ENCODE measurements at regions not wholly inside any gene's neighbourhood (a gene's known extent, or its start where the extent isn't known, plus 50 kb on each side); places are given as distances from the start of the nearest gene placed in this dataset.

DNA sequence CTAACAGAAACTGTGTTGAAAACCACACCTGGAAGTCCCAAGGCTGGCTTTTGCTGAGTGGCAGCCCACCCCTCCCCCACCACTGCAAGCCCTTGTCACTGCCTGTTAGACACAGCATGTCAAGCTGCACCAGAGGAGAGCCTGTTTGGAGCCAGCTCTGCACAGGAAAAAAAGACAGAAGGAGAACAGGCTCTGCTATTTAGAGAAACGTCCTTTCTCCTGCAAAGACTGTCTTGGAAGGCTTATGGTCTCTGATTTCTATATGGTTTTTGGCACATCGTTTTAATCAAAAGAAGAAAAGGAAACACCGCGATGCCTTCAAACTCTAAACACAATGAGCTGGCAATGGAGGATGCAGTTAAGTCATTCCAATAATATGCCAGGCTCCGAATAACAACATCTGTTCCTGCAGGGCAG lies 275.5 kb downstream of the MAP2K4 start:
- no peak for DNase-seq

GRCh38 chr17:12301551-12301950 lies 280.9 kb downstream of the MAP2K4 start:
- DNase-seq, result no peak

DNA sequence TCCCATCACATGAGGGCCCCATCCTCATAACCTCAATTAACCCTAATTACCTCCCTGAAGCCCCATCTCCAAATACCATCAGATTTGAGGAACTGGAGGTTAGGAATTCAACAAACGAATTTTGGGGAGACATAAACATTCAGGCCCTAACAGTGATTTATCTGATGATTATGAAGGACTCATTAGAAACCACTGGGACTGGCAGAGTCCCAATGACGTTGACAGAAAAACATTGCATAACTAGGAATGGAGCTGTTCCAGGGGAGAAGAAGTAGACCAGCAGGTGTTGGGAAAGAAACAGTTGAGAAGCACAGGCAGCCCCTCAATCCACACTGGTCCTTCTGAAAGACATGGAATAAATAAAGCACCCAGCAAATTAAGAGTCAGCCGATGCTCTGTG lies 282.0 kb downstream of the MAP2K4 start:
- DNase-seq, result no peak

- DNase-seq, result no peak
Measured at GRCh38 chr17:12310811-12311210, 290.1 kb downstream of the MAP2K4 start.

DNA sequence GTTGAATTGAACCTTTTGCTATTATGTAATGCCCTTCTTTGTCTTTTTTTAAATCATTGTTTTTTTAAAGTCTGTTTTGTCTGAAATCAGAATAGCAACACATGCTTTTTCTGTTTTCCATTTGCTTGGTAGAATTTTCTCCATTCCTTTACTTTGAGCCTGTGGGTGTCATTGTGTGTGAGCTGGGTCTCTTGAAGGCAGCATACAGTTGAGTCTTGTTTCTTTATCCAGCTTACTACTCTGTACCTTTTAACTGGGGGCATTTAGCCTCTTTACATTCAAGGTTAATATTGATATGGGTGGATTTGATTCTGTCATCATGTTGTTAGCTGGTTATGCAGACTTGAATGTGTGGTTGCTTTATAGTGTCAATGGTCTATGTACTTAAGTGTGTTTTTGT lies 292.0 kb downstream of the MAP2K4 start:
- no peak for DNase-seq

- no peak for DNase-seq
Measured at GRCh38 chr17:12313786-12314185, 293.1 kb downstream of the MAP2K4 start.

DNA sequence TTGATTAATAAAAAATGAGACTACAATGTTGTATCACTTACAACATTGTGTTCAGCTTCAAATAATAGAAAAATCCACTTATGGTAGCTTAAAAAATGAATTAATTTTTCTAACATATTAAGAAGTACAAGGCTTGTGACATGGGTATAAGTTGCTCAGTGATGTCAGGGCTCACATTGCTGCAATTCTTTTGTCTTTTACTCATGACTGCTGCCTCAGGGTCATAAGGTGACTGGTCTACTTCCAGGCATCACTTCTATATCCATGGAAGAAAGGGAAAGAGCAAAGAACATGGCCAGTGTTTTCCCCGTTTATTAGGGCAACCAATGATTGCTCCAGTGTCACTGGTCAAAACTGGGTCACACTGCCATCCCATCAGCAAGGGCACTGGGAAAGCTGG lies 295.3 kb downstream of the MAP2K4 start:
- DNase-seq, result no peak

- no peak for DNase-seq
Measured at GRCh38 chr17:12318571-12319266, 298.0 kb downstream of the MAP2K4 start.

GRCh38 chr17:12320286-12320685 lies 299.6 kb downstream of the MAP2K4 start:
- no peak for DNase-seq

GRCh38 chr17:12328204-12328603 lies 307.5 kb downstream of the MAP2K4 start:
- no peak for DNase-seq

DNA sequence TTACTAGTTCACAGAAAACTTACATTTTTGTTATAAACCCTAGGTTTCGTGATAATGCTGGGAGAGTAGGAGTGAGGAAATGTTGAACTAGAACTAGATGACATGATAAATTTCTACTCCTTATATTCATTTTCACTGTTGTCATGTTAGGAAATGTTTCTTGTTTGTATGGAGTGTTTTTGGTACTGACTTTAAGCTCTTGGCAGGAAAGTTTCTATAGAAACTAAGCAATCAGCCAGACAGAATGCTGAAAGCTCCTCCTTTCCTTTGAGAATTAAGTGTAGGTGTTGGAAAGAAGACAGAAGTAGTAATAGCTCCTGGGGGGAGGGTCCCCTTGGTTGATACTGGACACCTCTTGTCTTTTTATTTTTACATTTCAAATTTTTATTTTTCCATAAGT lies 309.8 kb downstream of the MAP2K4 start:
- DNase-seq, result no peak

DNA sequence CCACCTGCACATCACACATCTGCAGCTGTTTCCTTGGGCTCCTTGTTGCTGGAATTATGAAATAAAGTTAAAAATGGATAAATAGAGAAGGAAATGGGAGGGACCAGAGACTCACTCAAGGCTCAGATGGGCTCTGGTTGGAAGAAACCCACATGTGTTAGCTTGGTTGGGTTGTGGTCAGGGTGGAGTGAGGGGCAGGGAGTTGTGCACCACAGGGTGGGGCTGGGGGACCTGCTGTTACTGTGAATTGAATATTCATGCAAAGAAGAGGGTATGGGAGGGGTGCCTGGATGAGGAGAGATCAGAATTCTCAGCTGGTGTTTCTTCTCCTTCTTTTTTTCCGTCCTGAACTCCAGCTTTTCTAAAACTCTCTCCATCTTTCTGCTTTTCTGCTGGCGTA lies 320.7 kb downstream of the MAP2K4 start:
- DNase-seq, result no peak

DNA sequence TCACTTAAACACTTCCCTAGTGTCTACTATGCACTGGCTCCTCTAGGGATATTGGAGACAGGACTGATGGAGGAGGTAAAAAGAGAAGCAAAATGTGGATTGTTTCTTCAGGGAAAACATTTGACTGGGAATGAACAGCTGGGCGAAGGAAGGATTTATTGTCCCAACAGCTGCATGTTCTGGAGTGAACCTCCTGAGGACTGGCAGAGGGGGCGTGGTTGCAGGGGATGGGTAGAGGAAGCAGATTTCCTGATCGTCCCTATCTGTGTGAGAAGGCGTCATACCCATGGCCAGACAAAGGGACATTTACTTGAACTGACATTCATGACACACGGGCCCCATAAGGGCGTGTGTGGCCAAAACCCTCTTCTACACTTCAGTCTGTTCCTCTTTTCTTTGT lies 321.5 kb downstream of the MAP2K4 start:
- no peak for DNase-seq

GRCh38 chr17:12342609-12343435 lies 322.1 kb downstream of the MAP2K4 start:
- no peak for DNase-seq

DNA sequence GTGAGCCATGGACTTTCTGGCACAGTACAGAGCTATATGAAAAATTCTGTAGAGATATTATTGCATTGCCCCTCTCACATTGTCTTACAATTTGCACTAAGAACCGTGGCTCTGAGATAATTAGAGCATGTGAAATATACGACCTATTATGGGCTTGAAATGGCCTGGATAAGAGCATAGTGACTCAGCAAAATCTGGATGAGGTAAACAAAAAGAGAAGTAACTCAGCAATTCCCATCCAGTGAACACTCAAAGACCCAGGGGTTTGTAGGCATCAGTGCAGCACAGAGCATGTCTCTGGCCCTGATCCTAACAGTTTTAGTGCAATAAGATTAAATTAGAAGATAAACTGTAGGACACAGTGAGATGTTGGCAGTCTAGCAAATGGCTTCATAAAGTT lies 317.2 kb upstream of the MYOCD start:
- DNase-seq, result no peak

DNA sequence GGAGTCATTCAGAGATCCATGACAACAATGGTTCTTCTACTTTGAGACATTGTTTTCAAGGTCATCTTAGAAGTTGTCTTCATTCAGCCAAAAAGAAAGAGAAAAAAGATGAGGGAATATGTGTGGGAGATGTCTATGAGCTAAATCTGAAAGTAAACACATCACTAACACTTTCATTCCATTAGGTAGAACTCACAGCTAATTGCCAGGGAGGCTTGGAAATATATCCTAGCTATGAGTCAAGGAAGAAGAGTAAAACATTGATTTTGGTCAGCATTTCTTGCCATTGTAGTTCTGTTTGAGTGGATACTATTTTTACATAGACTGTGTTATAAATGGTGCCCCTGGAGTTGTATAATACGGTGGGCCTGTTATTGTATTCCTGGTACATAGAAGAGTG lies 316.4 kb upstream of the MYOCD start:
- no peak for DNase-seq

DNA sequence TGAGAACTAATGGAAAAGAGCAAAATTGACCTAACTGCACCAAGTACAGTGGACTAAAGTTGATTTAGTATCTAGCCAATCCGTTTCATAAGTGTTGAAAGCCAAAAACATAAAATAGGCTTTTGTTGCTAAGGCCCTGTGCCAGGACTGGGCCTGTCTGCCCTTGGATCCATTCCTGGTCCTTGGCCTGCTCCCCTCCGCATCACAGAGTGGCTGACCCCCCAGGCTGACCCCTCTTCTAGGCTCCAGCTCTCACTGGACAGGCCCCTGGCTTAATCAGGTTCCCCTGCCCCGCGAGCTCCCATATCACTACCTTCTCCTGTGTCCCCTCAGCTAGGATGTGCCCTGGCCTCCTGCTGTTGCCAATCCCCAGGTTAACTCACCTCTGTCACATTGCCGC lies 313.6 kb upstream of the MYOCD start:
- no peak for DNase-seq

GRCh38 chr17:12357600-12357999 lies 308.1 kb upstream of the MYOCD start:
- no peak for DNase-seq

- DNase-seq, result peak; percentile 56
Measured at GRCh38 chr17:12358477-12358876, 307.2 kb upstream of the MYOCD start.

DNA sequence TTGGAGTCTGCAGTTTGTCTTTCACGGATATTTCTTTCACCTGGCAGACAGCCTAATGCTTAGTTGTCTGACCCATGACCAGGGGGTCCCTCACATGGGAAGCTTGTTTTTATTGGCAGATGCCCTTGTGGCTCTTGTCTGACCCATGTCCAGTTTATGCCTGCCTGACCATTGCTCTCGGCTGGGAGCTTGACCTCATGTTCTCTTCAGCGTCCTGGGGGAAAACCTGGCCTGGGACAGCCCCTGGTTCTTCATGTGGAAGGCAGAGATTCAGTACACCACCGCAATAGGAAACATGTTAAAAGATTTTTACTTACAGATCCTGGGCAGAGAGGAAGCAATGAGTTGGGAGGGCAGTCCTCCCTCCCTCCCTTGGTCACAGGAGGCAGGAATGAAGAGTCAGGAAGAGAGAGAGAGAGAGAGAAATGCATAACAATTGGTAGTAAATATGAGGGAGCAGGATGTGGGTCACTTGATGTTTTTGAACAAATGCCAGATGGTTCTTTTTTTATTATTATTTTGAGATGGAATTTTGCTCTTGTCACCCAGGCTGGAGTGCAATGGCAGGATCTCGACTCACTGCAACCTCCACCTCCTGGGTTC lies 302.7 kb upstream of the MYOCD start:
- no peak for DNase-seq

DNA sequence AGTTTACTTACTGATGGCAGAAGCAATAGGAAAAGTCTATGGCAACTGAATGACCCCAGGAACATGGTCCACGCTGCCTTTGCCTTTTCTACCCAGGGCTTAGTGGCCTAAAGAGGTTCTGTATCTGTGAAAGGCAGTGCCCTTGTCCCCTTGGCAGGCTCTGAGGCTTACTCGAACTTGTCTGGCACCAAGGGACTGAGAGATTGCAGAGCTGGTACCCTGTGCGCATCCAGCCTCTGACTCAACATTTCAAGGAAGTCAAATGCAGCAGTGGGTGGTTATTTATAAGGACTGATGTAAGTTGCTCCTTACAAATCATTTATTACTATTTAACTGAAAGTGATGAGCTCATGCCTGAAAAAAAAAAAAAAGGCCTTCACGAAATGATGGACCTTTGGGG lies 299.9 kb upstream of the MYOCD start:
- DNase-seq, result no peak

GRCh38 chr17:12369065-12369464 lies 296.6 kb upstream of the MYOCD start:
- no peak for DNase-seq

DNA sequence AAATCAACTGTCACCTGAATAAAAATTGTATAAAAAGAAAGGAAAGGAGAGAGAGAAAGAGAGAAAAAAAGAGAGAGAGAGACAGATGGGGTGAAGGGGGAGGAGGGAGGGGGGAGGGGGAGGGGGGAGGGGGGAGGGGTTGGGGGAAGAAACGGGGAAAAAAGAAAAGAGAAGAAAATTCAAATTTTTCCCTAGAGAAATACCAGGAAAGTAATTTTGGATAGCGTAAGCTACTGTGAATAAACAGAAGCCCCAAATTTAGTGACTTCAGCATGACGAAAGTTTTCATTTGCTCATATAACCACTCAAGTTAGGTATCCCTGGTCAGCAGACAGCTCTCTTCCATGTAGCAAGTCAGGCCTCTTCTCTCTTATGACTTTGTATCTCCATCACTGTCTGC lies 289.4 kb upstream of the MYOCD start:
- no peak for DNase-seq

- peak; percentile 21 for DNase-seq
Measured at GRCh38 chr17:12386225-12386624, 279.5 kb upstream of the MYOCD start.

Data from femur (tissue), 1 donor.